Esophagus squamous epithelium (tissue), 4 donors: ENCODE measurements at regions not wholly inside any gene's neighbourhood (a gene's known extent, or its start where the extent isn't known, plus 50 kb on each side); places are given as distances from the start of the nearest gene placed in this dataset.

ENCODE experiments used
- POLR2A ChIP-seq, 4 donors: fragments of 450-650 bp; IDR thresholded peaks; one replicate each; pipeline ENCODE4 v1.6.1; 2017; ENCODE audit warnings: antibody characterized with exemption in 4 of 4, mild to moderate bottlenecking in 4 of 4, moderate library complexity in 3 of 4
- TF ChIP-seq, protein P1 (sequence below), 6 experiments: fragments of 450-650 bp in 4 of 6; fragments of 200-600 bp in 2 of 6; sonication (generic) in 2 of 6; IDR thresholded peaks; one replicate each; pipeline ENCODE4 v1.5.1; 2016 to 2019; ENCODE audit warnings: antibody characterized with exemption in 6 of 6, mild to moderate bottlenecking in 4 of 6, moderate library complexity in 4 of 6

DNA sequence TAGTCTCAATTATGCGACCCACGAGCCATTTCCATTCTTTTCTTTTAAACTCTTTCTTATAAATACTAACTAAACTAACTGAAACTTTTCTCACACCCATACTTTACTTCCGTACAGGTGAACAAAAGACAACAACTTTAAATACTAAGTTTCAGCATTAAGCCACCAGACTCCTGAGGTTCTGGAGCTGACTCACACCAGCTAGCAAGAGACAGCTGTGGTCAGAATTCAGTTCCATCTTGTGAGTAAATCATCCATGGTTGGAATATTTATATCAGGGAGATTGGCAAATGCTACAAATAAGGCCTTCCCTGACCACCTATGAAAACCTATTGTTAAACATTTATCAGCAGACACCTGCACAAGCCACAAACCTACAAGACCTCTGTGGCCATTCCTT, 897.0 kb downstream of the EFNB2 start:
- TF ChIP-seq, protein P1, sequence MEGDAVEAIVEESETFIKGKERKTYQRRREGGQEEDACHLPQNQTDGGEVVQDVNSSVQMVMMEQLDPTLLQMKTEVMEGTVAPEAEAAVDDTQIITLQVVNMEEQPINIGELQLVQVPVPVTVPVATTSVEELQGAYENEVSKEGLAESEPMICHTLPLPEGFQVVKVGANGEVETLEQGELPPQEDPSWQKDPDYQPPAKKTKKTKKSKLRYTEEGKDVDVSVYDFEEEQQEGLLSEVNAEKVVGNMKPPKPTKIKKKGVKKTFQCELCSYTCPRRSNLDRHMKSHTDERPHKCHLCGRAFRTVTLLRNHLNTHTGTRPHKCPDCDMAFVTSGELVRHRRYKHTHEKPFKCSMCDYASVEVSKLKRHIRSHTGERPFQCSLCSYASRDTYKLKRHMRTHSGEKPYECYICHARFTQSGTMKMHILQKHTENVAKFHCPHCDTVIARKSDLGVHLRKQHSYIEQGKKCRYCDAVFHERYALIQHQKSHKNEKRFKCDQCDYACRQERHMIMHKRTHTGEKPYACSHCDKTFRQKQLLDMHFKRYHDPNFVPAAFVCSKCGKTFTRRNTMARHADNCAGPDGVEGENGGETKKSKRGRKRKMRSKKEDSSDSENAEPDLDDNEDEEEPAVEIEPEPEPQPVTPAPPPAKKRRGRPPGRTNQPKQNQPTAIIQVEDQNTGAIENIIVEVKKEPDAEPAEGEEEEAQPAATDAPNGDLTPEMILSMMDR (IDR thresholded peaks at IDR 0.05): no peak
- TF ChIP-seq POLR2A (IDR thresholded peaks at IDR 0.05): no peak
